ENCODE measurements at regions not wholly inside any gene's neighbourhood (a gene's known extent, or its start where the extent isn't known, plus 50 kb on each side); places are given as distances from the start of the nearest gene placed in this dataset.

GRCh38 chr3:4904811-4905695, 74.2 kb upstream of the BHLHE40 start:
- Histone ChIP-seq H3K4me3 (ENCODE audit: severe bottlenecking) (no peak overlapping the region), H3K36me3 (ENCODE audit: low read depth) (no peaks in the 10 kb centered on the region), H3K4me1 (ENCODE audit: insufficient read depth, poor library complexity, severe bottlenecking) (peaks cover 19% of the 10 kb centered on the region), H3K27ac (ENCODE audit: poor library complexity, severe bottlenecking) (peak overlapping the region; percentile 51), H3K27me3 (ENCODE audit: insufficient read depth, poor library complexity, severe bottlenecking) (no peaks in the 10 kb centered on the region), H3K9me3 (ENCODE audit: severe bottlenecking) (no peaks in the 10 kb centered on the region)
- ATAC-seq (ENCODE audit: low read depth) (peak; percentile 41; the same call in 2 of the 3 replicates), DNase-seq (ENCODE audit: low spot score) (no peak)
- TF ChIP-seq CTCF (IDR thresholded peaks at IDR 0.05; ENCODE audit: poor library complexity, severe bottlenecking), result no peak

- DNase-seq (ENCODE audit: low spot score), result no peak
These were observed 73.1 kb upstream of the BHLHE40 start for GRCh38 chr3:4906107-4906621.

GRCh38 chr3:4907050-4907449, 72.2 kb upstream of the BHLHE40 start:
- Histone ChIP-seq H3K27me3 (ENCODE audit: insufficient read depth, poor library complexity, severe bottlenecking) (no peaks in the 10 kb centered on the region), H3K4me3 (ENCODE audit: severe bottlenecking) (no peak overlapping the region), H3K4me1 (ENCODE audit: insufficient read depth, poor library complexity, severe bottlenecking) (peaks cover 19% of the 10 kb centered on the region), H3K36me3 (ENCODE audit: low read depth) (no peaks in the 10 kb centered on the region), H3K27ac (ENCODE audit: poor library complexity, severe bottlenecking) (no peak overlapping the region), H3K9me3 (ENCODE audit: severe bottlenecking) (no peaks in the 10 kb centered on the region)
- no peak for TF ChIP-seq CTCF (IDR thresholded peaks at IDR 0.05; ENCODE audit: poor library complexity, severe bottlenecking)
- no peak for DNase-seq (ENCODE audit: low spot score)
- ATAC-seq (ENCODE audit: low read depth), result no peak

More at GRCh38 chr3:4906107-4906621, 73.1 kb upstream of the BHLHE40 start:
- no peak for TF ChIP-seq CTCF (IDR thresholded peaks at IDR 0.05; ENCODE audit: poor library complexity, severe bottlenecking)
- Histone ChIP-seq H3K4me3 (ENCODE audit: severe bottlenecking) (no peak overlapping the region), H3K27me3 (ENCODE audit: insufficient read depth, poor library complexity, severe bottlenecking) (no peaks in the 10 kb centered on the region), H3K27ac (ENCODE audit: poor library complexity, severe bottlenecking) (peak overlapping the region; percentile 51), H3K4me1 (ENCODE audit: insufficient read depth, poor library complexity, severe bottlenecking) (peaks cover 19% of the 10 kb centered on the region), H3K36me3 (ENCODE audit: low read depth) (no peaks in the 10 kb centered on the region), H3K9me3 (ENCODE audit: severe bottlenecking) (no peaks in the 10 kb centered on the region)
- peak; percentile 88 for ATAC-seq (ENCODE audit: low read depth)

GRCh38 chr3:4907643-4908432, 71.4 kb upstream of the BHLHE40 start:
- Histone ChIP-seq H3K4me1 (ENCODE audit: insufficient read depth, poor library complexity, severe bottlenecking) (peaks cover 19% of the 10 kb centered on the region), H3K9me3 (ENCODE audit: severe bottlenecking) (no peaks in the 10 kb centered on the region), H3K4me3 (ENCODE audit: severe bottlenecking) (no peak overlapping the region), H3K27me3 (ENCODE audit: insufficient read depth, poor library complexity, severe bottlenecking) (no peaks in the 10 kb centered on the region), H3K36me3 (ENCODE audit: low read depth) (no peaks in the 10 kb centered on the region), H3K27ac (ENCODE audit: poor library complexity, severe bottlenecking) (no peak overlapping the region)
- TF ChIP-seq CTCF (IDR thresholded peaks at IDR 0.05; ENCODE audit: poor library complexity, severe bottlenecking), result no peak
- ATAC-seq (ENCODE audit: low read depth) (no peak), DNase-seq (ENCODE audit: low spot score) (no peak)

Data from RWPE2 (cell line).